Activated CD8-positive, alpha-beta memory T cell treated with anti-CD3 and anti-CD28 coated beads for 24 hours (primary cell): ENCODE measurements at regions not wholly inside any gene's neighbourhood (a gene's known extent, or its start where the extent isn't known, plus 50 kb on each side); places are given as distances from the start of the nearest gene placed in this dataset.
"Not testable (repeated sequence)": the region's sequence is repeated elsewhere in the genome, so short reads cannot be mapped to it uniquely, and the experiment has no call there.

ENCODE experiments used
- DNase-seq: peaks from one replicate; pipeline ENCODE4 v3.0.0-alpha.2; 2020

DNA sequence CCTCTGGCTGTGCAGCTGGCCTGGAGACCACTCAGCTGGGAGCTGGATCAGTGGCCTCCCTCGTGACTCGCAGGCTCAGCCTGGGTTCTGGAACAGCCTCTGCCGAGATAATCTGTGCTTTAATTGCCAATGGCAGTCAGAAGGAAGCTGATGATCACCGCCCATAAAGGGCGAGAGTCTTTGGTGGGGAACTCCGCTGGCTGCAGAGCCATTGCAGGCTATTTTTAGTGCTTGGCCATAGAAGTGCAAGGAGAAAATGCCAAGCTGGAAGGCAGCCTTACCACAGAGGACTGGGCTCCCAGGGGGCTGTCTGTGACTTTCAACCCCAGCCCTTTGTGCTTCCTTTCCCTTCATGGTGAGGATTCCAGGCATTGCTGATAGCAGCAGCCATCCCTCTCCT is 62.2 kb upstream of the TENM4 start:
- DNase-seq: no peak

DNA sequence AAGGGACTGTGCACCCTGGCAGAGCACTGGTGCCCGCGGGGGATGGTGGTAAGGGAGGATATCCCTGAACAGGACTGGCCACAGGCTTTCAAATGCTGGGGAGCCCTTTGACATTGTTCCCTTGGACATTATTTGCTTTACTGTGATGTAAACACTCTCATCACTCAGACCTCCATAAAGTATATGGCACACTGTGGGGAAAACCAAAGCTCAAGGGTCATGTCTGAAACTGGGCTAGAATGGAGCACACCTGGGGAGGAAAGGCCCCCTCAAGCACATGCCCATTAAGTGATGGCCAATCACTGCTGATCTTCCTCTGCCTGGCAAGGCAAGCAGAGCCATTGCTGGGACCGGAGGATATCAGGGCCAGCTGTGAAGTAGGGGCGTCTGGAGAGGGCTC is 60.9 kb upstream of the TENM4 start:
- no peak for DNase-seq

DNA sequence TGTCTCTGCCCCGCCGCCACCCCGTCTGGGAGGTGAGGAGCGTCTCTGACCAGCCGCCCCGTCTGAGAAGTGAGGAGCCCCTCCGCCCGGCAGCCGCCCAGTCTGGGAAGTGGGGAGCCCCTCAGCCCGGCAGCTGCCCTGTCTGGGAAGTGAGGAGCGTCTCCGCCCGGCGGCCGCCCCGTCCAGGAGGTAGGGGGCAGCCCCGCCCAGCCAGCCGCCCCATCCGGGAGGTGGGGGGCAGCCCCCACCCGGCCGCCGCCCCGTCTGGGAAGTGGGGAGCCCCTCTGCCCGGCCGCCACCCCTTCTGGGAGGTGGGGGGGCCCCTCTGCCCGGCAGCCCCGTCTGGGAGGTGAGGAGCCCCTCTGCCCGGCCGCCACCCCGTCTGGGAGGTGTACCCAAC is 59.1 kb upstream of the TENM4 start:
- DNase-seq: not testable (repeated sequence)

DNA sequence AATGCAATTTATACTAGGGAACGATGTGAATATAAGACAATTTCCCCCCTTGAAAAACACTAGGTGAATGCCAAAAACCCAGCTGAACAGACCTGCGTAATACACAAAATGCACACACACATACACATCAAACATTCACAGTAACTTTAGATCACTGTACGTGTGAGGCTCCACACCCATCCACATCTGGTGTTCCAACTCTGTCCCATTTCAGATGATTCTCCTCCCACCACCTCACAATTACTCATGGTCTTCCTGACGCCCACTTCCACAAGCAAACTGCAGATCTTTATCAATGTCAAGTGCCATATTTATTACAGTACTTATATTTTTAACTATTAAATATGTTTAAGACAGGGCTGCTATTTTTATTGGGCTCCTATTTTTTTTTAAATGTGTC is 57.8 kb upstream of the TENM4 start:
- DNase-seq: no peak

DNA sequence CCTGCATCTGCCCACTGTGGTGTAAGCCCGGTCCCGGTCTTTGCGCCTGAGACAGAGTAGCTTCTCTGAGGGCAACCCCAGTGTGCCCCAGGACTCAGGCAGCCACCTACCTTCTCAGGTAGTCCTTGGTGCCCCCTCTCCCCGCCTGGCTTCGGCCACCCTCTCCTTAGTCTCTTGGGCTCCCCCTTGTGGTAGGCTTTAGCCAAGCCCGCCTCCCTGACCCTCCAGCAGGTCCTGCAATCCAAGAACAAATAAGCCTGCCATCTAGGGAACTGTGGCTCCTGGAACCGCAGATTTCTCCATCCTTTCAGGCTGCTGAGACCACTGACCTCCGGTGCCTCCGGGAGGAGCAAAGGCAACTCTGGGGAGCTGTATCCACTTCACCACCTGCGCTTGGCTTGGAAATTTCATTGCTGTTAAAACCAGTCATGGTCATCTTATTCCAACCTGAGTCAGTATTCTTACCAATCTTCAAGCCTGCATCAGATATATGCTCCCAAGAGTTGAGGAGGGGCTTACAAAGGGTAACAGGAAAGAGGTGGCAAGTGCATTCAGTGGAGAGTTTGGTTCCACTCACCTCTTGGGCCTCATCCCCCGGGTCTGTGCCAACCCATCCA is 52.8 kb upstream of the TENM4 start:
- DNase-seq: peak; percentile 55

DNA sequence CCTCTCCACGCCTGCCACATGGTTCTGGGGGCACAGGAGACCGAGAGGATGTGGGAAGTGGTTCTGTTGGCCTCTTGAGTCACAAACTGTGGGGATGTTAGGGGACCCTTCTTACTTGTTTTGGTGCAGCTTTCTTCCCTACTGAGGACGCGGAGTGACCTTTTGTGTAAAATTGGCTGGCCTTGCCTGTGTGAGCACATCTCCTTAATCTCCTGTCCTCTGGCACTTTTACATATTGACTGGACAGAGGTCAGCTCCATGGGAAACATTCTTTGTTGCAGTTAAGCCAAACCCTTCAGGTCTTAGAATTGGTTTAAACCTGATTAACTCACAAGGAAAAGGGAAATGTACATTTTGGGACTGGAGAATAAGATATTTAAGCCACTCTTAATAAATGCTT is 51.2 kb upstream of the TENM4 start:
- no peak for DNase-seq
